Testis (tissue), 2 donors: ENCODE measurements at regions not wholly inside any gene's neighbourhood (a gene's known extent, or its start where the extent isn't known, plus 50 kb on each side); places are given as distances from the start of the nearest gene placed in this dataset.

ENCODE experiments used
- DNase-seq: peaks from one replicate; pipeline ENCODE4 v3.0.0-alpha.2; 2019
- H3K27ac ChIP-seq, 2 donors: fragments of 200-600 bp; sonication (generic); one replicate each; pipeline ENCODE4 v1.5.1; 2019
- H3K27me3 ChIP-seq: fragments of 200-600 bp; sonication (generic); one replicate; pipeline ENCODE4 v1.5.1; 2019
- H3K36me3 ChIP-seq: fragments of 200-600 bp; sonication (generic); one replicate; pipeline ENCODE4 v1.5.1; 2017; ENCODE audit warnings: low read depth; ENCODE audit errors: missing control alignments
- H3K4me1 ChIP-seq: fragments of 200-600 bp; sonication (generic); one replicate; pipeline ENCODE4 v1.5.1; 2019
- H3K4me3 ChIP-seq, 2 donors: fragments of 200-600 bp; sonication (generic); one replicate each; pipeline ENCODE4 v1.5.1; 2017 to 2019
- H3K9me3 ChIP-seq: fragments of 200-600 bp; sonication (generic); one replicate; pipeline ENCODE4 v1.5.1; 2017
- CTCF ChIP-seq, 3 experiments: fragments of 450-650 bp in 2 of 3; fragments of 200-600 bp in 1 of 3; sonication (generic) in 1 of 3; IDR thresholded peaks; one replicate each; pipeline ENCODE4 v1.5.1; 2016 to 2019; ENCODE audit warnings: antibody characterized with exemption in 3 of 3, mild to moderate bottlenecking in 2 of 3, moderate library complexity in 1 of 3
- POLR2A ChIP-seq: fragments of 450-650 bp; IDR thresholded peaks from one replicate; pipeline ENCODE4 v1.6.1; 2017; ENCODE audit warnings: antibody characterized with exemption, mild to moderate bottlenecking, moderate library complexity
- whole genome bisulfite sequencing, 2 donors: methylation state at CpG; one replicate each; pipeline ENCODE4 v1.1.5; 2018; 5-methylcytosine and 5-hydroxymethylcytosine counted together
- intact Hi-C: fragments of 100-400 bp; cut with DNase I; formaldehyde crosslinking; loops from one replicate; pipeline ENCODE4 v1.15.1; 2023; ENCODE audit warnings: low total_unique reads

DNA sequence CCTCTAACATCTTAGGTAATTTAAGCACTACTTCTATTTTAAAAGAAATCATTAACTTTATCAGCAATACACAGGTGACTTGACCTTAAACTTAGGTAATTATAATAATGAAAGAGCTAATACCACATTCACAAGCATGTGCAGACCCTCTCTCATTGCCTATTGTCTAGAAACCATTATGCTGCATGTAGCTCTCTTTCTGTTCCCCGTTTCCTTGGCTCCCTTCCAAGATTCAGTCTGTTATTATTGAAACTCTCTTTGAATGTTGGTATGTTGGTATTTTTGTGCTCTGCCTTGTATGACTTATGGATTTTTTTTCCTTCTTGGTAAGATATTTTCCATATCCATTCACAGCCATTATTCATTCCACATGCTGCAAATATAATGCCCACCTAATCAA, 201.2 kb downstream of the CDCA7 start:
- no peak for DNase-seq
- WGBS, 2 donors, result 14 to 26% methylated on average over 1 of the region's 1 CpG
- intact Hi-C loops, result no loop called here
- Histone ChIP-seq H3K36me3 (no peaks in the 10 kb centered on the region), H3K27ac (no peak overlapping the region), H3K4me1 (no peaks in the 10 kb centered on the region), H3K9me3 (no peaks in the 10 kb centered on the region), H3K27me3 (no peaks in the 10 kb centered on the region), H3K4me3 (no peak overlapping the region)
- TF ChIP-seq POLR2A (no peak), CTCF (IDR thresholded peaks at IDR 0.05) (no peak)

- Histone ChIP-seq H3K4me3 (no peak overlapping the region), H3K4me1 (no peaks in the 10 kb centered on the region), H3K36me3 (no peaks in the 10 kb centered on the region), H3K9me3 (no peaks in the 10 kb centered on the region), H3K27ac (no peak overlapping the region), H3K27me3 (no peaks in the 10 kb centered on the region)
- no peak for DNase-seq
- intact Hi-C loops, result no loop called here
- 77 to 88% methylated on average over 5 of the region's 5 CpGs for whole genome bisulfite sequencing, 2 donors
- TF ChIP-seq CTCF (IDR thresholded peaks at IDR 0.05) (no peak), POLR2A (no peak)
Observed at GRCh38 chr2:173556816-173557215, 202.1 kb downstream of the CDCA7 start.

DNA sequence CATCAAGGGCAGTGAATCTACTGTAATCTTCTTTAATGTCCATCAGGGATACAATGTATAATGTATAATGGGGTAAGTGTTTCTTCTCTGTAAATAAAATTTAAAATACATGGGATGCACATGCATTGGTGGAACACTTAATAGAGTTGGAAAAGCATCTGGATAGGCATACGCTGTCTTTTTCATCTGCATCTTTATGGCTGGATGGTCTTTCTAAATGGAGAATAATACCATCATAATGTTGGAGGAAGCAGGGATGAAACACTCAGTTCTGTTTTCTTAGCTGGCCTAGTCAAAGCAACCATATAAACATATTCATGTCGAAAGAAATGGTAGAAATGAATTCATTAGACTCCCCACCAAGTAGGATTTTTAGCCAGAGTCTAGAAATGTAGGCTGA, 202.8 kb downstream of the CDCA7 start:
- H3K27me3 ChIP-seq, result no peaks in the 10 kb centered on the region
- H3K9me3 ChIP-seq, result no peaks in the 10 kb centered on the region
- DNase-seq, result no peak
- H3K27ac ChIP-seq, result no peak overlapping the region
- WGBS, 2 donors, result 92 to 93% methylated on average over 2 of the region's 2 CpGs
- no peaks in the 10 kb centered on the region for H3K4me1 ChIP-seq
- intact Hi-C loops, result no loop called here
- H3K4me3 ChIP-seq, result no peak overlapping the region
- TF ChIP-seq POLR2A (no peak), CTCF (IDR thresholded peaks at IDR 0.05) (no peak)
- no peaks in the 10 kb centered on the region for H3K36me3 ChIP-seq

DNA sequence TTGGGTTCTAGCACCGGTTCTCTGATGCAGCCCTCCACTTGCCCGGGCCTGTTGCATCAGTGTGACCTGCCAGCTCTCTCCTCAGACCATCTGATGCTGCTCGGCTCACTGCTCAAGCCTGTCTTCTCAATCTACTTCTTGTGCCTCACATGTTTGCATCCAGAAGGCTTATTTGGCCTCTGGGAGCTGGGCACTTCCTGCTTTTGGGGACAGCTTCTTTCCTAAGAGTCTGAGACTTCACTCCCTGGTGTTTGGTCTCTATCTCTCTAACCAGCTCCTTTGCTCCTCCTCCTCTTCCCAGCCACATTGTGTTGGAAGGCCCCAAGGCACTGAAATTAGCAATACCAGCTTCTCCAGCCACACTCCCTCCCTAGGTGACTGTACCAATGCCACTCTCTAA, 212.8 kb downstream of the CDCA7 start:
- DNase-seq, result no peak
- H3K27me3 ChIP-seq, result no peaks in the 10 kb centered on the region
- intact Hi-C loops, result no loop called here
- H3K9me3 ChIP-seq, result no peaks in the 10 kb centered on the region
- peaks cover 7% of the 10 kb centered on the region for H3K4me1 ChIP-seq
- no peak overlapping the region for H3K4me3 ChIP-seq
- H3K27ac ChIP-seq, result no peak overlapping the region
- TF ChIP-seq CTCF (IDR thresholded peaks at IDR 0.05) (no peak), POLR2A (no peak)
- WGBS, 2 donors, result 86 to 89% methylated on average over 3 of the region's 3 CpGs
- no peaks in the 10 kb centered on the region for H3K36me3 ChIP-seq

DNA sequence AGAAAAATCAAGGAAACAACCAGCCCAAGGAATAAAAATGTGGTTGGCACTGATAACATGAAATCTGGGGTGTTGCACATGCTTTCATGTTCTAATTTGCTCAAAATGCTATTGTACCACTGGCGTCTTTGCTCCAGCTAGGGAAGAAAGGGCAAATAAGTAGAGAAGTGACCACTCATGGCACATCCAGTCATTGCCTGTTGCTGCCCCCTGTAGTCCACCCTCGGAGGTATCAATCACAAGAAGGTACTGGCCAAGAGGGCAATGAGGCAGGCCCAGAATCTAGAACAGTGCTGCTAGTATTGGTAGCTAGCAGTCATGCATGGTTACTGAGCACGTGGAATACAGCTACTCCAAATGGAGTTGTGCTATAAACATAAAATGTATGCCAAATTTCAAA, 213.4 kb downstream of the CDCA7 start:
- no peak overlapping the region for H3K27ac ChIP-seq
- peak; percentile 54 for DNase-seq
- H3K36me3 ChIP-seq, result no peaks in the 10 kb centered on the region
- intact Hi-C loops, result no loop called here
- no peaks in the 10 kb centered on the region for H3K9me3 ChIP-seq
- no peak overlapping the region for H3K4me3 ChIP-seq
- peaks cover 7% of the 10 kb centered on the region for H3K4me1 ChIP-seq
- WGBS, 2 donors, result 78 to 81% methylated on average over 3 of the region's 3 CpGs
- H3K27me3 ChIP-seq, result no peaks in the 10 kb centered on the region
- TF ChIP-seq CTCF (IDR thresholded peaks at IDR 0.05) (no peak), POLR2A (no peak)
